ENCODE measurements at regions not wholly inside any gene's neighbourhood (a gene's known extent, or its start where the extent isn't known, plus 50 kb on each side); places are given as distances from the start of the nearest gene placed in this dataset.

- no peak for DNase-seq (ENCODE audit: low spot score)
These were observed 153.4 kb upstream of the PTCH1 start for GRCh38 chr9:95670122-95670521.

- DNase-seq (ENCODE audit: low spot score): no peak
These were observed 152.5 kb upstream of the PTCH1 start for GRCh38 chr9:95669253-95669652.

GRCh38 chr9:95667789-95668188 lies 151.0 kb upstream of the PTCH1 start:
- no peak for DNase-seq (ENCODE audit: low spot score)

- no peak for DNase-seq (ENCODE audit: low spot score)
These were observed 150.0 kb upstream of the PTCH1 start for GRCh38 chr9:95666785-95667155.

GRCh38 chr9:95666096-95666784 lies 149.5 kb upstream of the PTCH1 start:
- DNase-seq (ENCODE audit: low spot score): no peak

- DNase-seq (ENCODE audit: low spot score): no peak
These were observed 136.5 kb upstream of the PTCH1 start for GRCh38 chr9:95653246-95653645.

- DNase-seq (ENCODE audit: low spot score): no peak
These were observed 133.9 kb upstream of the PTCH1 start for GRCh38 chr9:95650720-95651119.

- DNase-seq (ENCODE audit: low spot score): no peak
These were observed 133.0 kb upstream of the PTCH1 start for GRCh38 chr9:95649801-95650213.

GRCh38 chr9:95648225-95648624 lies 131.5 kb upstream of the PTCH1 start:
- no peak for DNase-seq (ENCODE audit: low spot score)

- no peak for DNase-seq (ENCODE audit: low spot score)
These were observed 129.2 kb upstream of the PTCH1 start for GRCh38 chr9:95645992-95646391.

GRCh38 chr9:95645579-95645978 lies 128.8 kb upstream of the PTCH1 start:
- DNase-seq (ENCODE audit: low spot score): no peak

GRCh38 chr9:95644377-95644776 lies 127.6 kb upstream of the PTCH1 start:
- DNase-seq (ENCODE audit: low spot score): no peak

- DNase-seq (ENCODE audit: low spot score): no peak
These were observed 126.8 kb upstream of the PTCH1 start for GRCh38 chr9:95643619-95644018.

GRCh38 chr9:95642189-95642588 lies 125.4 kb upstream of the PTCH1 start:
- DNase-seq (ENCODE audit: low spot score): no peak

GRCh38 chr9:95641586-95641985 lies 124.8 kb upstream of the PTCH1 start:
- DNase-seq (ENCODE audit: low spot score): no peak

GRCh38 chr9:95640336-95640735 lies 123.6 kb upstream of the PTCH1 start:
- no peak for DNase-seq (ENCODE audit: low spot score)

GRCh38 chr9:95635986-95636671 lies 119.4 kb upstream of the PTCH1 start:
- no peak for DNase-seq (ENCODE audit: low spot score)

GRCh38 chr9:95634536-95634935 lies 117.8 kb upstream of the PTCH1 start:
- DNase-seq (ENCODE audit: low spot score): no peak

- DNase-seq (ENCODE audit: low spot score): no peak
These were observed 117.3 kb upstream of the PTCH1 start for GRCh38 chr9:95634114-95634513.

- DNase-seq (ENCODE audit: low spot score): no peak
These were observed 112.8 kb upstream of the PTCH1 start for GRCh38 chr9:95629585-95629984.

- DNase-seq (ENCODE audit: low spot score): no peak
These were observed 111.0 kb upstream of the PTCH1 start for GRCh38 chr9:95627802-95628201.

- no peak for DNase-seq (ENCODE audit: low spot score)
These were observed 110.3 kb upstream of the PTCH1 start for GRCh38 chr9:95626885-95627558.

- no peak for DNase-seq (ENCODE audit: low spot score)
These were observed 109.6 kb upstream of the PTCH1 start for GRCh38 chr9:95626341-95626740.
